H9 (cell line): ENCODE measurements at regions not wholly inside any gene's neighbourhood (a gene's known extent, or its start where the extent isn't known, plus 50 kb on each side); places are given as distances from the start of the nearest gene placed in this dataset.

Experiments used
- DNase-seq: peaks from one replicate; pipeline ENCODE4 v3.0.0-alpha.2; 2017
- H2AFZ ChIP-seq: one replicate; pipeline ENCODE4 v1.6.1; 2013; ENCODE audit warnings: mild to moderate bottlenecking, low read length, control low read depth, moderate library complexity
- H2AK5ac ChIP-seq: 2 replicates; pipeline ENCODE4 v1.6.1; 2013; ENCODE audit warnings: low read length, control low read depth, mixed read lengths; ENCODE audit not compliant: insufficient read length
- H2BK120ac ChIP-seq: one replicate; pipeline ENCODE4 v1.6.1; 2013; ENCODE audit warnings: low read depth, mild to moderate bottlenecking, low read length, control low read depth, inconsistent platforms; ENCODE audit not compliant: poor library complexity, severe bottlenecking
- H2BK12ac ChIP-seq: 2 replicates; pipeline ENCODE4 v1.6.1; 2013; ENCODE audit warnings: low read length, control low read depth, mixed read lengths, low read depth; ENCODE audit not compliant: insufficient read length
- H2BK15ac ChIP-seq: 2 replicates; pipeline ENCODE4 v1.6.1; 2013; ENCODE audit warnings: low read depth, low read length, control low read depth
- H2BK20ac ChIP-seq: one replicate; pipeline ENCODE4 v1.6.1; 2013; ENCODE audit warnings: low read depth, mild to moderate bottlenecking, low read length, control low read depth, inconsistent platforms; ENCODE audit not compliant: poor library complexity, severe bottlenecking
- H2BK5ac ChIP-seq: 2 replicates; pipeline ENCODE4 v1.6.1; 2013; ENCODE audit warnings: low read length, control low read depth, mixed read lengths; ENCODE audit not compliant: insufficient read length
- H3K14ac ChIP-seq: 2 replicates; pipeline ENCODE4 v1.6.1; 2013; ENCODE audit warnings: low read length, control low read depth; ENCODE audit not compliant: insufficient read depth
- H3K18ac ChIP-seq: 2 replicates; pipeline ENCODE4 v1.6.1; 2013; ENCODE audit warnings: low read depth, mild to moderate bottlenecking, mixed read lengths, low read length, control low read depth; ENCODE audit not compliant: insufficient read length
- H3K23ac ChIP-seq: 2 replicates; pipeline ENCODE4 v1.6.1; 2013; ENCODE audit warnings: low read length, control low read depth, mixed read lengths, low read depth; ENCODE audit not compliant: insufficient read length
- H3K23me2 ChIP-seq: 2 replicates; pipeline ENCODE4 v1.6.1; 2013; ENCODE audit warnings: low read depth, mild to moderate bottlenecking, mixed read lengths, low read length, control low read depth; ENCODE audit not compliant: insufficient read length, poor library complexity, severe bottlenecking
- H3K27ac ChIP-seq: 2 replicates; pipeline ENCODE4 v1.5.1; 2013; ENCODE audit warnings: low read length, control low read depth, mixed read lengths, low read depth; ENCODE audit not compliant: insufficient read length
- H3K27me3 ChIP-seq: 2 replicates; pipeline ENCODE4 v1.6.1; 2013; ENCODE audit warnings: low read length, control low read depth, inconsistent platforms; ENCODE audit not compliant: insufficient read depth
- H3K4ac ChIP-seq: 2 replicates; pipeline ENCODE4 v1.6.1; 2013; ENCODE audit warnings: low read depth, mild to moderate bottlenecking, control low read depth, inconsistent platforms, low read length, moderate library complexity
- H3K4me1 ChIP-seq: 2 replicates; pipeline ENCODE4 v1.6.1; 2013; ENCODE audit warnings: low read length, control low read depth, inconsistent platforms; ENCODE audit not compliant: insufficient read depth
- H3K4me2 ChIP-seq: 2 replicates; pipeline ENCODE4 v1.6.1; 2013; ENCODE audit warnings: low read length, control low read depth, mixed read lengths; ENCODE audit not compliant: insufficient read length, insufficient read depth
- H3K56ac ChIP-seq: 2 replicates; pipeline ENCODE4 v1.6.1; 2013; ENCODE audit warnings: low read depth, mild to moderate bottlenecking, mixed read lengths, low read length, control low read depth; ENCODE audit not compliant: insufficient read length
- H3K79me1 ChIP-seq: 2 replicates; pipeline ENCODE4 v1.6.1; 2013; ENCODE audit warnings: low read depth, mild to moderate bottlenecking, moderate library complexity, low read length, control low read depth, inconsistent platforms; ENCODE audit not compliant: insufficient read depth, poor library complexity, severe bottlenecking
- H3K79me2 ChIP-seq: 2 replicates; pipeline ENCODE4 v1.6.1; 2013; ENCODE audit warnings: low read length, control low read depth, inconsistent platforms; ENCODE audit not compliant: insufficient read depth
- H3K9ac ChIP-seq: 2 replicates; pipeline ENCODE4 v1.6.1; 2013; ENCODE audit warnings: low read length, control low read depth, mixed read lengths; ENCODE audit not compliant: insufficient read length; ENCODE audit errors: extremely low read depth
- H3K9me3 ChIP-seq: one replicate; pipeline ENCODE4 v1.6.1; 2013; ENCODE audit warnings: low read depth, low read length, inconsistent platforms; ENCODE audit not compliant: control insufficient read depth
- H3T11ph ChIP-seq: one replicate; pipeline ENCODE4 v1.6.1; 2013; ENCODE audit warnings: mild to moderate bottlenecking, low read length, control low read depth, inconsistent platforms
- H4K20me1 ChIP-seq: one replicate; pipeline ENCODE4 v1.6.1; 2013; ENCODE audit not compliant: control insufficient read depth, insufficient read length, insufficient read depth
- H4K5ac ChIP-seq: 2 replicates; pipeline ENCODE4 v1.6.1; 2013; ENCODE audit warnings: low read depth, mild to moderate bottlenecking, mixed read lengths, low read length, control low read depth; ENCODE audit not compliant: insufficient read length
- H4K8ac ChIP-seq: replicated peaks from 2 replicates; pipeline ENCODE4 v1.6.1; 2013; ENCODE audit warnings: low read length, control low read depth, mixed read lengths, low read depth; ENCODE audit not compliant: insufficient read length
- H4K91ac ChIP-seq: 2 replicates; pipeline ENCODE4 v1.6.1; 2013; ENCODE audit warnings: low read depth, mild to moderate bottlenecking, moderate library complexity, mixed read lengths, low read length, control low read depth; ENCODE audit not compliant: insufficient read length
- H3K27ac Mint-ChIP-seq, 3 experiments: 2 replicates in 2 of 3; 3 replicates in 1 of 3; pipeline ENCODE4 v1.8.0; 2020 to 2021; ENCODE audit warnings: mixed read lengths in 3 of 3, mild to moderate bottlenecking in 1 of 3, moderate library complexity in 1 of 3
- H3K27me3 Mint-ChIP-seq: 2 replicates; pipeline ENCODE4 v1.8.0; 2021; ENCODE audit warnings: low read depth, mild to moderate bottlenecking, moderate library complexity, mixed read lengths
- H3K36me3 Mint-ChIP-seq, 3 experiments: 2 replicates in 2 of 3; 3 replicates in 1 of 3; pipeline ENCODE4 v1.8.0; 2020 to 2021; ENCODE audit warnings: low read depth in 3 of 3, mixed read lengths in 3 of 3; ENCODE audit not compliant: insufficient read depth in 1 of 3
- H3K4me1 Mint-ChIP-seq, 2 experiments: 2 replicates each; pipeline ENCODE4 v1.8.0; 2020; ENCODE audit warnings: mixed read lengths in 2 of 2
- H3K4me3 Mint-ChIP-seq, 2 experiments: 2 replicates in 1 of 2; 3 replicates in 1 of 2; pipeline ENCODE4 v1.8.0; 2020 to 2021; ENCODE audit warnings: mild to moderate bottlenecking in 2 of 2, mixed read lengths in 2 of 2, moderate library complexity in 1 of 2
- H3K9me3 Mint-ChIP-seq, 2 experiments: 2 replicates in 1 of 2; 3 replicates in 1 of 2; pipeline ENCODE4 v1.8.0; 2020; ENCODE audit warnings: mild to moderate bottlenecking in 2 of 2, mixed read lengths in 2 of 2, moderate library complexity in 1 of 2
- WGBS: extraction: QIAGEN DNeasy Blood & Tissue Kit; methylation state at CpG from one replicate; pipeline ENCODE4 v1.1.7; 2013; ENCODE audit warnings: missing lambda C conversion rate, low lambda C conversion rate, mixed read lengths; ENCODE audit not compliant: insufficient read length; ENCODE audit errors: extremely low coverage; 5-methylcytosine and 5-hydroxymethylcytosine counted together
- TF ChIP-seq, protein P1 (sequence below): fragments of 200-600 bp; sonication (generic); conservative IDR thresholded peaks from 3 replicates; pipeline ENCODE4 v1.8.0; 2021; ENCODE audit warnings: antibody characterized with exemption, mild to moderate bottlenecking

DNA sequence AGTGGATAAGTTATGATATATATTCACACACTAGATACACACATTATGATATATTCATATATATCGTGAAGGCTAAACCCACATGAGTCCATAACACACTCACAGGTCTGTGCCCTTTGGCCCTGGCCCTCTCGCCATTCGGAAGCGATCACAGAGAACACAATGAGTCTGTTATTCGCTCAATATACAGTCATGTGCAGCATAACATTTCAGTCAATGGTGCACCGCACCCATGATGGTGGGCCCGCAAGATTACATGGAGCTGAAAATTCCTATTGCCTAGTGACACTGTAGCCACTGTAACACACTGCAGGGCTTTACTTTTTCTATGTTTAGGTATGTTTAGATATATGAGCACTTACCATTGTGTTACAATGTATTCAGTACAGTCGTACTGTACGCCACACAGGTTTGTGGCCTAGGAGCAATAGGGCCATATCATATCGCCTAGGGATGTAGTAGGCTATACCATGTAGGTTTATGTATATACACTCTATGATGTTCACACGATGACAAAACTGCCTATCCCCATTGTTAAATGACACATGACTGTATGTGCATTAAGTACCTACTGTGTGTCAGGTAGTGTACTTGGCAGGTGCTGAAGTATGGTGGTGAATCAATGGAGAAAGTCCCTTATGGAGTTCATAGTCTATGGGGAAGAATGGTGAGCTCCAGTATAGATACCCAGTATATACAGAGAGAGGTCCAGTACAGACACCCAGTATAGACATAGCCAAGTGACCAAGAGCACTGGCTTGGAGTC, 198.8 kb upstream of the KLF14 start:
- Histone ChIP-seq H4K5ac (no peak overlapping the region), H3K9ac (no peak overlapping the region), H3K79me2 (no peaks in the 10 kb centered on the region), H4K20me1 (no peaks in the 10 kb centered on the region), H3K79me1 (no peaks in the 10 kb centered on the region), H2AK5ac (no peak overlapping the region), H2AFZ (no peak overlapping the region), H3K18ac (no peak overlapping the region), H3K27ac (no peak overlapping the region), H3K4ac (no peak overlapping the region), H3K23ac (no peak overlapping the region), H4K8ac (no peak overlapping the region), H3K27me3 (no peaks in the 10 kb centered on the region), H2BK15ac (no peak overlapping the region), H2BK12ac (no peak overlapping the region), H3K4me1 (no peaks in the 10 kb centered on the region), H2BK5ac (no peak overlapping the region), H3K23me2 (no peaks in the 10 kb centered on the region), H2BK20ac (no peak overlapping the region), H2BK120ac (no peak overlapping the region), H3K9me3 (no peaks in the 10 kb centered on the region), H3T11ph (no peak overlapping the region), H3K14ac (no peak overlapping the region), H3K4me2 (no peak overlapping the region), H3K56ac (no peak overlapping the region), H4K91ac (no peak overlapping the region)
- no peaks in the 10 kb centered on the region; a peak in 1 of 7 replicates for H3K36me3 Mint-ChIP-seq
- no peak for DNase-seq
- H3K27ac Mint-ChIP-seq = no peak overlapping the region
- H3K27me3 Mint-ChIP-seq = no peaks in the 10 kb centered on the region
- TF ChIP-seq, protein P1, sequence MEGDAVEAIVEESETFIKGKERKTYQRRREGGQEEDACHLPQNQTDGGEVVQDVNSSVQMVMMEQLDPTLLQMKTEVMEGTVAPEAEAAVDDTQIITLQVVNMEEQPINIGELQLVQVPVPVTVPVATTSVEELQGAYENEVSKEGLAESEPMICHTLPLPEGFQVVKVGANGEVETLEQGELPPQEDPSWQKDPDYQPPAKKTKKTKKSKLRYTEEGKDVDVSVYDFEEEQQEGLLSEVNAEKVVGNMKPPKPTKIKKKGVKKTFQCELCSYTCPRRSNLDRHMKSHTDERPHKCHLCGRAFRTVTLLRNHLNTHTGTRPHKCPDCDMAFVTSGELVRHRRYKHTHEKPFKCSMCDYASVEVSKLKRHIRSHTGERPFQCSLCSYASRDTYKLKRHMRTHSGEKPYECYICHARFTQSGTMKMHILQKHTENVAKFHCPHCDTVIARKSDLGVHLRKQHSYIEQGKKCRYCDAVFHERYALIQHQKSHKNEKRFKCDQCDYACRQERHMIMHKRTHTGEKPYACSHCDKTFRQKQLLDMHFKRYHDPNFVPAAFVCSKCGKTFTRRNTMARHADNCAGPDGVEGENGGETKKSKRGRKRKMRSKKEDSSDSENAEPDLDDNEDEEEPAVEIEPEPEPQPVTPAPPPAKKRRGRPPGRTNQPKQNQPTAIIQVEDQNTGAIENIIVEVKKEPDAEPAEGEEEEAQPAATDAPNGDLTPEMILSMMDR = no peak
- no peaks in the 10 kb centered on the region for H3K9me3 Mint-ChIP-seq
- WGBS = no CpG with 5 or more reads among the region's 11 CpGs
- H3K4me1 Mint-ChIP-seq = no peaks in the 10 kb centered on the region
- H3K4me3 Mint-ChIP-seq = no peak overlapping the region
